Myocyte (in vitro differentiated cells): ENCODE measurements at regions not wholly inside any gene's neighbourhood (a gene's known extent, or its start where the extent isn't known, plus 50 kb on each side); places are given as distances from the start of the nearest gene placed in this dataset.
"Not testable (repeated sequence)": the region's sequence is repeated elsewhere in the genome, so short reads cannot be mapped to it uniquely, and the experiment has no call there.

Experiments
- DNase-seq: peaks from one replicate; pipeline ENCODE4 v3.0.0-alpha.2; 2012; ENCODE audit warnings: low read depth

- not testable (repeated sequence) for DNase-seq
Measured at GRCh38 chr15:20203649-20204150, 337.9 kb downstream of the GOLGA6L6 start.

DNA sequence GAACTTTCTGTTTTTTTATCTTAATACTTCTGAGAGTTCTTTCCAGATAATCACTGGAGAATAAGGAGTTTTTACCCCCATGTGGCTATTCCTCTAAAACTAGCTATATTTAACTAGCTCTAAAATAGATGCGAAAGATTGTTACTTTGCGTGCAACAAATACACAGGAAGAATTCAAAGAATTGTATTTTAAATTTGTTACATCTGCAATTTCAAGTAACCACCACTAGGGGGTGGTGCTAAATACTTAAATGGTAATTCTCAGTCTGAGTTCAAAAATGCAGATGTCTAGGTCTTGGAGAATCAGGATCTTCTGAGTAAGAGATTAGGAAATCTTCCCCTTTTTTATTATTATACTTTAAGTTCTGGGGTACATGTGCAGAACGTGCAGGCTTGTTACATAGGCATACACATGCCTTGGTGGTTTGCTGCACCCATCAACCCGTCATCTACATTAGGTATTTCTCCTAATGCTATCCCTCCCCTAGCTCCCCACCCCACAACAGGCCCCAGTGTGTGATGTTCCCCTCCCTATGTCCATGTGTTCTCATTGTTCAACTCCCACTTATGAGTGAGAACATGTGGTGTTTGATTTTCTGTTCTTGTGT is 346.9 kb downstream of the GOLGA6L6 start:
- not testable (repeated sequence) for DNase-seq

DNA sequence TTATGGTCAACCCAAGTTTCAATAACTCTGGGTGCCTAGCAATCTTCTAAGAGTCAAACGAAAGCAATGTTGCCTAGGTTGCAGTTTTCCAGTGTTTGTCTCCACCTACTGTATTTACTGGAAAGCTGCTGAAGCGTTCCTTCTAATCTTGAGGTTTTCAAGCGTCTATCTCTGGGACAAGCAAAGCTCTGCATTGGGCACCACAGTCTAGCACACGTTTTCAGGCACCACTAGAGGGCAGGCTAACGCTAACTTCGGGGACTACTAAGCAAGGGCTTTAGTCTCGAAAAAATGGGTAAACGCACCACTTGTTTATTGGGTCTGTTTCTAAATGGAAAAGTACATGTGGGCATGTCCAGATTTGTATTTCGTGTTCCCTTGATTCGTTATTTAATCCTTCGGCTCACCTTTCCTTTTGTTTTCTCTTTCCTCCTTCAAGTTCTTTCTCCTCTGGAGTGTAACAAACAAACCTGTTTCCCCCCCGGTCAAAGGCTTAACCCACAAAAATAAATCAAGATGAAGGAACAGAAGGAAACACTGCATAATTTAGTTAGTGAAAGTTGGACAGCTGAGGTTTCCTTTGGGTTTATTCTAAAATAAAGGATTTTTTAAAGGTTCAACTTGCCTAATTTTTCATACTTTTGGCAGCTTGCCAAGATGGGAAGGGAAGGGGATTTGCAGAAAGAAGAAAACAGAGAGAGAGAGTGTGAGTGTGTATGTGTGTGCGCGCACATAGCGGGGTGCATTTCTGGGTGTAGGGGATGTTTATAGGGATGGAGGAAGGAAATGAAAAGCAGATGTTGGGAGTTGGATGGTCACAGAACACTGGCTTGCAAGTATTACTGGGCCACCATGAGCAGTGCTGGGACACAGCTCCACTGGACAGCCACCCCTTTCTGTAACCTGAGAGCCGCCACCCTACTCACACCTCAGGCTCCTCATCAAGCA is 348.3 kb downstream of the GOLGA6L6 start:
- DNase-seq: peak; percentile 1

- DNase-seq: not testable (repeated sequence)
Measured at GRCh38 chr15:20191508-20192125, 350.0 kb downstream of the GOLGA6L6 start.

GRCh38 chr15:20188611-20189010 is 353.0 kb downstream of the GOLGA6L6 start:
- not testable (repeated sequence) for DNase-seq

DNA sequence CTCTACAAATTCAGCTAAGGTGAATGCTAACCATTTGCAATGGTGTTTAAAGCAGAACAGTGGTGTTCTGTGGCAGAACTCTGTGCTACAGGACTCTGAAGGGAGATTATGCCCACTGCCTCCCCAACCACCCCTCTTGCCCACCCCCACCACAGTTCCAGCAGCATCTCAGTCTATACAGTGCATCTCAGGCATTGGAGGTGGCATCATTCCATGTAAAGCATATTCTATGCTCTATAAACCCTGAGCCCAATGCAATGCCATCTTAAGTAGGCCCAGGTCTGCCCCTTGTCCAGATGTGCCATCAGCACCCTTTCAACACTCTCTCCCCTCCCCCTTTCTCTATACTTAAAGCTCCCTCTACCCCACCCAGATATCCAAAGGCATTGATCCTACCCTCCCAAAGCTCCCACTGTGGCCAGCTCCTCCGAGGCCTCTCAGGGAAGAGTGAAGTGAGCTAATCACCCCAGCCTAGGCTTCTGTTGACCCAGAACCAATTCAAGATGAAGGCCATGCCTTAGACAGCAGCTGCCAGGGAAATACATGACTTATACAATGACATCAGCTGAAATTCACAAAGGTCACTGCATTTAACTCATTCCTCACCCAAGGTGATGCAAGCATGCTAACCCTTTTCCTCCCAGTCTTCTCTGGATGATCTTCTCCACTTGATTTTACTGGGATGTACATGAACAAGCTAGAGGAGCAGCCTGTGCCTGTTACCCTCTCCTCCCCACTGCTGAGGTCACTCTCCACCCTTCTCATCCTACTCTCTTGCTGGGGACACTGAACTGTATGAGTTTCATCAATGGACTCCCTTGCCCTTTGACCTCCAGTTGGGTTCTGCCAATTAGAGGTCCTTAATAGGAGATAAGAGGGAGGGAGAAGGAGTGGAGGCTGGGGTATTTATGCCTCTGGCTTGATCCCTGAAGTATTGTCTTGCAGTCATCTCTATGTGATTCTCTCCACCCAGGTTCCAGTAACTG is 353.9 kb downstream of the GOLGA6L6 start:
- DNase-seq: not testable (repeated sequence)

GRCh38 chr15:20184879-20185278 is 356.7 kb downstream of the GOLGA6L6 start:
- DNase-seq: not testable (repeated sequence)

DNA sequence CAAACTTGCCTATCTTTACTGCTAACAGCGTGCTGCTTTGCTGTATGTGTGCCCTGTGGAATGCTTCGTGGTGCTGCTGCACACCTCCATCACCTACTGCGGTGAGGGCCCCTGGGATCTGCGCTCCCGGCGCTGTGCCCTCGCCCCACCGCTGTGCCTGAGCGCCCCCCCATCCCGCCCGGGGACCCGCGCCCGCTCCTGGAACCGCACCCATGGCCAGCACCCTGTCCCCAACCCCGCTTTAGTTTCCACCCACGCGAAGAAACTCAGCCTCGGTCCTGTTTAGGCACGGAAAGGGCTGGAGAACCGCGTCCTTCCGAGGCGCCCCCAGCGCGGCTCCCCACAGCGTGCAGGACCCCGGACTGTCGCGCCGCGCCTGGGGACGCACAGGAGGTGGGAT is 373.4 kb downstream of the GOLGA6L6 start:
- DNase-seq: not testable (repeated sequence)

DNA sequence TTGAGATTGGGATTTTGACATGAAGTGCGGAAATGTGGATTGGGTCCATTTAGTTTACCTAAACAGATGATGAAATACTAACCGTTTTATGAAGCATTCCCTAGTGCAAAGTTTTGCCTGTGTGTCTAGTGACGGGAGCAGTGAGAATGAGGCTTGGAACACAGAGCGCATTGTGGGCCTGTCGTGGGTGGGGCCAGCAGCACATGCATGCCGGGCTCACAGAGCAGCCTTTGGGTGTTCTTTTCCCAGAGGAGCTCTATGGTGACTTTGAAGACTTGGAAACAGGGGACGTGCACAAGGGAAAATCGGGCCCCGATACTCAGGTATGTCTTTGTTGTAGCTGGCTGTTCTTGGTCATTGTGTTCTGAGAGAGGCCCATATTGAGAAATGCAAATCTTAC is 388.1 kb downstream of the GOLGA6L6 start:
- DNase-seq: not testable (repeated sequence)

GRCh38 chr15:20148679-20149078 is 392.9 kb downstream of the GOLGA6L6 start:
- DNase-seq: not testable (repeated sequence)

DNA sequence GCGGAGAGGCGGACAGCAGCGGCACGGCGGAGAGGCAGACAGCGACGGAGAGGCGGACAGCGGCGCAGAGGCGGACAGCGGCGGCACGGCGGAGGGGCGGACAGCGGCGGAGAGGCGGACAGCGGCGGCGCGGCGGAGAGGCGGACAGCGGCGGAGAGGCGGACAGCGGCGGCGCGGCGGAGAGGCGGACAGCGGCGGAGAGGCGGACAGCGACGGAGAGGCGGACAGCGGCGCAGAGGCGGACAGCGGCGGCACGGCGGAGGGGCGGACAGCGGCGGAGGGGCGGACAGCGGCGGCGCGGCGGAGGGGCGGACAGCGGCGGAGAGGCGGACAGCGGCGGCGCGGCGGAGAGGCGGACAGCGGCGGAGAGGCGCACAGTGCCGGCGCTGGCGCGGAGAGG is 393.6 kb downstream of the GOLGA6L6 start:
- not testable (repeated sequence) for DNase-seq

- DNase-seq: not testable (repeated sequence)
Measured at GRCh38 chr15:20144333-20145036, 397.1 kb downstream of the GOLGA6L6 start.

GRCh38 chr15:20142906-20143305 is 398.7 kb downstream of the GOLGA6L6 start:
- DNase-seq: not testable (repeated sequence)

DNA sequence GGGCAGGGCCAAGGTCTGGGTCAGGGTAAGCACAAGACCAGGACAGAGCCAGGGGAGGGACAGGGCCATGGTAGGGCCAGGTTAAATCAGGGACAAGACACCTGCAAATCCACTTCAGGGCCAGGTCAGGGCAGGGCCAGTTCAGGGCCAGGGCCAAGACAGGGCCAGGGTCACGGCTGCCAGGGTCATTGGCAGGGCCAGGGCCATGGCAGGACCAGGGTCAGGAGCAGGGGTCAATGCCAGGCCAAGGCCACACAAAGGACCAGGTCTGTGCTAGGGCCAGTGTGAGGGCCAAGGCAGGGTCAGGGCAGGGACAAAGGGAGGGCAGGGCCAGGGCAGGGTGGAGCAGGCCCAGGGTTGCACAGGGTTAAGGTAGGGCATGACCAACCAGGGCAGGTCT is 399.2 kb downstream of the GOLGA6L6 start:
- not testable (repeated sequence) for DNase-seq

GRCh38 chr15:20124668-20125067 is 416.9 kb downstream of the GOLGA6L6 start:
- DNase-seq: not testable (repeated sequence)

- no peak for DNase-seq
Measured at GRCh38 chr15:20106026-20106425, 435.6 kb downstream of the GOLGA6L6 start.

DNA sequence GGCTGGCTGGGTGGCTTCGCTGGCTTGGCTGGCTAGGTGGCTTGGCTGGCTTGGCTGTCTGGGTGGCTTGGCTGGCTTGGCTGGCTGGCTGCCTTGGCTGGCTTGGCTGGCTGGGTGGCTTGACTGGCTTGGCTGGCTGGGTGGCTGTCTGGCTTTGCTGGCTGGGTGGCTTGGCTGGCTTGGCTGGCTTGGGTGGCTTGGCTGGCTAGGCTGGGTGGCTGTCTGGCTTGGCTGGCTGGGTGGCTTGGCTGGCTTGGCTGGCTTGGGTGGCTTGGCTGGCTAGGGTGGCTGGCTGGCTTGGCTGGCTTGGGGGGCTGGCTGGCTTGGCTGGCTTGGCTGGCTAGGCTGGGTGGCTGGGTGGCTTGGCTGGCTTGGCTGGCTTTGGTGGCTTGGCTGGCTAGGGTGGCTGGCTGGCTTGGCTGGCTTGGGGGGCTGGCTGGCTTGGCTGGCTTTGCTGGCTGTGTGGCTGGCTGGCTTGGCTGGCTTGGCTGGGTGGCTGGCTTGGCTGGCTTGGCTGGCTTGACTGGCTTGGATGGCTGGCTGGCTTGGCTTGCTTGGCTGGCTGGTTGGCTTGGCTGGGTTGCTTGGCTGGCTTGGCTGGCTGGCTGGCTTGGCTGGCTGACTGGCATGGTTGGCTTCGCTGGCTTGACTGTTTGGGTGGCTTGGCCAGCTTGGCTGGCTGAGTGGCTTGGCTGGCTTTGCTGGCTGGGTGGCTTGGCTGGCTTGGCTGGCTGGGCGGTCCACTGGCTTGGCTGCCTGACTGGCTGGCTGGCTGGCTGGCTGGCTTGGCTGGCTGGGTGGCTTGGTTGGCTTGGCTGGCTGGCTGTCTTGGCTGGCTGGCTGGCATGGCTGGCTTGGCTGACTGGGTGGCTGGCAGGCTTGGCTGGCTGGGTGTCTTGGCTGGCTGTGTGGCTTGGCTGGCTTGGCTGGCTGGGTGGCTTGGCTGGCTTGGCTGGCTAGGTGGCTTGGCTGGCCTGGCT is 436.3 kb downstream of the GOLGA6L6 start:
- not testable (repeated sequence) for DNase-seq

- DNase-seq: not testable (repeated sequence)
Measured at GRCh38 chr15:20104551-20104950, 437.0 kb downstream of the GOLGA6L6 start.
